ENCODE measurements at regions not wholly inside any gene's neighbourhood (a gene's known extent, or its start where the extent isn't known, plus 50 kb on each side); places are given as distances from the start of the nearest gene placed in this dataset.

GRCh38 chr2:136254681-136255080 lies 136.7 kb upstream of the CXCR4 start:
- CTCF ChIA-PET: interaction anchor here (1.0 kb wide), 1 partner anchor 9 kb away, joined by 3 read pairs; no protein-coding TSS in a partner anchor
- H3K27ac ChIP-seq (ENCODE audit: extremely low read depth, low read depth, low read length): no peak overlapping the region
- no peaks in the 10 kb centered on the region for H3K9me3 ChIP-seq (ENCODE audit: control insufficient read depth, insufficient read depth, low read depth, low read length)
- no peaks in the 10 kb centered on the region for H3K36me3 ChIP-seq (ENCODE audit: control insufficient read depth in 2 of 2, insufficient read depth in 1 of 2, low read length in 2 of 2)
- no peak for TF ChIP-seq ZNF175 (tag by site-specific recombination; IDR thresholded peaks at IDR 0.05)
- no peak for TF ChIP-seq ZSCAN5A (tag by site-specific recombination; IDR thresholded peaks at IDR 0.05)
- no peak for TF ChIP-seq KLF16 (tag by site-specific recombination; IDR thresholded peaks at IDR 0.05)
- TF ChIP-seq KLF8 (tag by site-specific recombination; IDR thresholded peaks at IDR 0.05): no peak
- TF ChIP-seq ZNF211 (tag by site-specific recombination; IDR thresholded peaks at IDR 0.05; ENCODE audit: low read depth): no peak
- no peak for TF ChIP-seq ZSCAN16 (tag by site-specific recombination; IDR thresholded peaks at IDR 0.05)
- TF ChIP-seq ZBTB7A (tag by site-specific recombination; IDR thresholded peaks at IDR 0.05; ENCODE audit: low read depth): no peak
- no peak for TF ChIP-seq ZNF561 (tag by site-specific recombination; IDR thresholded peaks at IDR 0.05; ENCODE audit: borderline replicate concordance)
- no peak for TF ChIP-seq ZNF133 (tag by site-specific recombination; IDR thresholded peaks at IDR 0.05)
- POLR2A ChIA-PET: no interaction called here
- no peak overlapping the region for H3K4me3 ChIP-seq (ENCODE audit: low read depth, low read length)
- no peaks in the 10 kb centered on the region for H3K4me1 ChIP-seq (ENCODE audit: control insufficient read depth, insufficient read depth, low read length)

- H3K27ac ChIP-seq (ENCODE audit: extremely low read depth, low read depth, low read length): no peak overlapping the region
- ChIA-PET CTCF (interaction anchor here (1.0 kb wide), 1 partner anchor 8 kb away, joined by 3 read pairs; no protein-coding TSS in a partner anchor), POLR2A (interaction anchor here (0.7 kb wide), 1 partner anchor 9 kb away, joined by 3 read pairs; no protein-coding TSS in a partner anchor)
- TF ChIP-seq ZNF202 (tag by site-specific recombination; IDR thresholded peaks at IDR 0.05; ENCODE audit: borderline replicate concordance): no peak
- TF ChIP-seq ZNF624 (tag by site-specific recombination; IDR thresholded peaks at IDR 0.05): no peak
- TF ChIP-seq PRDM2 (tag by site-specific recombination; IDR thresholded peaks at IDR 0.05; ENCODE audit: borderline replicate concordance): no peak
- no peak for TF ChIP-seq ZFP3 (tag by site-specific recombination; IDR thresholded peaks at IDR 0.05; ENCODE audit: low read depth)
- TF ChIP-seq ZNF692 (tag by site-specific recombination; IDR thresholded peaks at IDR 0.05): no peak
- no peak for TF ChIP-seq ZNF302 (tag by site-specific recombination; IDR thresholded peaks at IDR 0.05; ENCODE audit: low read depth)
- no peak for TF ChIP-seq ZNF843 (tag by site-specific recombination; IDR thresholded peaks at IDR 0.05)
- TF ChIP-seq ZNF274 (IDR thresholded peaks at IDR 0.05; ENCODE audit: low read length): no peak
- no peak for TF ChIP-seq ZNF274 (tag by site-specific recombination; IDR thresholded peaks at IDR 0.05; ENCODE audit: borderline replicate concordance)
- TF ChIP-seq ZNF670 (tag by site-specific recombination; IDR thresholded peaks at IDR 0.05; ENCODE audit: low read depth): no peak
- TF ChIP-seq SP7 (tag by site-specific recombination; IDR thresholded peaks at IDR 0.05): no peak
- no peak for TF ChIP-seq ZNF610 (tag by site-specific recombination; IDR thresholded peaks at IDR 0.05; ENCODE audit: borderline replicate concordance)
- no peak for TF ChIP-seq ZNF449 (tag by site-specific recombination; IDR thresholded peaks at IDR 0.05)
- TF ChIP-seq ZNF560 (tag by site-specific recombination; IDR thresholded peaks at IDR 0.05; ENCODE audit: borderline replicate concordance): no peak
- no peak for TF ChIP-seq ZBTB1 (tag by site-specific recombination; IDR thresholded peaks at IDR 0.05)
- no peak for TF ChIP-seq ZNF707 (tag by site-specific recombination; IDR thresholded peaks at IDR 0.05)
- H3K36me3 ChIP-seq (ENCODE audit: control insufficient read depth in 2 of 2, insufficient read depth in 1 of 2, low read length in 2 of 2): no peaks in the 10 kb centered on the region
- H3K9me3 ChIP-seq (ENCODE audit: control insufficient read depth, insufficient read depth, low read depth, low read length): no peaks in the 10 kb centered on the region
- no peak overlapping the region for H3K4me3 ChIP-seq (ENCODE audit: low read depth, low read length)
- no peaks in the 10 kb centered on the region for H3K4me1 ChIP-seq (ENCODE audit: control insufficient read depth, insufficient read depth, low read length)
Measured at GRCh38 chr2:136253288-136254004, 135.5 kb upstream of the CXCR4 start.
